ENCODE measurements at regions not wholly inside any gene's neighbourhood (a gene's known extent, or its start where the extent isn't known, plus 50 kb on each side); places are given as distances from the start of the nearest gene placed in this dataset.

DNA sequence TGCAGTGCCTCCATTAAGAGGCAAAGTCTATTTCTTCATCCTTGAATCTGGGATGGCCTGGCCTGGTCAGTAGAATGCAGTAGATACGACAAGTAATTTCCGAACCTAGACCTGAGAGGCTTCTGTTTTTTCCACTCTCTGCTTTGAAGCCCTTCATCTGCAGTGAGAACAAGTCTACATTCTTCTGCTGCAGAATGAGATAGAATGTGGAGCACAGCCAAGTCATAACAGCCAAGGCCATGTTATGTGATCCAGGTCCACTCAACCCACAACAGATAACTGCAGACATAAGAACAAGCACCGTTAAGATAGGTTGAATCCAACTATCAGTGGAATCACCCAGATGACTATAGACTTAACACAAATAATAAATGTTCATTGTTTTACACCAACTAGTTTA, 1297.7 kb downstream of the C4orf33 start:
- H3K36me3 ChIP-seq, result no peaks in the 10 kb centered on the region
- no peaks in the 10 kb centered on the region for H3K9me3 ChIP-seq
- TF ChIP-seq, protein P1, sequence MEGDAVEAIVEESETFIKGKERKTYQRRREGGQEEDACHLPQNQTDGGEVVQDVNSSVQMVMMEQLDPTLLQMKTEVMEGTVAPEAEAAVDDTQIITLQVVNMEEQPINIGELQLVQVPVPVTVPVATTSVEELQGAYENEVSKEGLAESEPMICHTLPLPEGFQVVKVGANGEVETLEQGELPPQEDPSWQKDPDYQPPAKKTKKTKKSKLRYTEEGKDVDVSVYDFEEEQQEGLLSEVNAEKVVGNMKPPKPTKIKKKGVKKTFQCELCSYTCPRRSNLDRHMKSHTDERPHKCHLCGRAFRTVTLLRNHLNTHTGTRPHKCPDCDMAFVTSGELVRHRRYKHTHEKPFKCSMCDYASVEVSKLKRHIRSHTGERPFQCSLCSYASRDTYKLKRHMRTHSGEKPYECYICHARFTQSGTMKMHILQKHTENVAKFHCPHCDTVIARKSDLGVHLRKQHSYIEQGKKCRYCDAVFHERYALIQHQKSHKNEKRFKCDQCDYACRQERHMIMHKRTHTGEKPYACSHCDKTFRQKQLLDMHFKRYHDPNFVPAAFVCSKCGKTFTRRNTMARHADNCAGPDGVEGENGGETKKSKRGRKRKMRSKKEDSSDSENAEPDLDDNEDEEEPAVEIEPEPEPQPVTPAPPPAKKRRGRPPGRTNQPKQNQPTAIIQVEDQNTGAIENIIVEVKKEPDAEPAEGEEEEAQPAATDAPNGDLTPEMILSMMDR (IDR thresholded peaks at IDR 0.05), result no peak
- H3K4me3 ChIP-seq, result no peak overlapping the region
- no peaks in the 10 kb centered on the region for H3K27me3 ChIP-seq (ENCODE audit: low read depth)
- no peaks in the 10 kb centered on the region for H3K4me1 ChIP-seq
- ATAC-seq (no peak), DNase-seq (no peak)
- intact Hi-C loops (cut with DNase I), result no loop called here
- H3K27ac ChIP-seq, result no peak overlapping the region

DNA sequence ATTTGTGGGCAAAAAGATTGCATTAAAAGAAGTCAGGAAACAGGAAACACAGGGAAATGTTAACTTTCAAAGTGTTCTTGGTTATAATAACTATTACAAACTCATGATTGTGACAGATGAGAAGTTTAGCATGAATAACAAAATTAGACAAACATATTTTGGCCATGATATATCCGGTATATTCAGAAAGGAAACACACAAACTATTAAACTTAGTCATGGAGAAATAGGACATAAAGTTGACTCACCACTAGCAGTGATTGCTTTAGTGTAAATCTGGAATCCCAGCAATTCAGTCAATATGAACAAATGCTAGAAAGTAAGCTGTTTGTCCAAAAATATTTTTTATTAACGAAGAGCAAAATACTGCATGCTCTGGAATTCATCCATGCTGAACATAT, 1299.9 kb downstream of the C4orf33 start:
- no peak for ATAC-seq
- TF ChIP-seq, protein P1 (IDR thresholded peaks at IDR 0.05), result no peak
- H3K36me3 ChIP-seq, result no peaks in the 10 kb centered on the region
- DNase-seq, result no peak
- H3K27me3 ChIP-seq (ENCODE audit: low read depth), result no peaks in the 10 kb centered on the region
- intact Hi-C loops (cut with DNase I), result no loop called here
- no peak overlapping the region for H3K4me3 ChIP-seq
- H3K4me1 ChIP-seq, result no peaks in the 10 kb centered on the region
- H3K27ac ChIP-seq, result no peak overlapping the region
- no peaks in the 10 kb centered on the region for H3K9me3 ChIP-seq

DNA sequence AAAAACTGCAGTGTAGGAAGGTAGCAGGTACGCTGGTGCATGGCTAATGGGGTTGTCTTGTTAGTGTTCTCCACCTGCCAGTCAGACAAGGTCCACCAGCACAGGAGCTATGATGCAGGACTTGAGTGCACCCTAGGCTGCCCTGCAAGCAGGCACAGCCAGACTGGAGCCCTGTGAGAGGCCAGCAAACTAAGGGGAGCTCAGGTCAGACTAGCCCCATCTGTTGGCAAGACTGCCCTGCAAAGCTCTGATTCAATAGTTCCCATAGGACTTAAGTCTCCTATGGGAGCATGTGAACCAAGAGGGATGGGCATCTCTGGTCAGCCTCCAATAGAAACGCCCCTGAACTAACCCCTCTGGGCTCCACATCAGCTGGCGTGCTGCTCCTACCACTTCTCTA, 1307.3 kb downstream of the C4orf33 start:
- intact Hi-C loops (cut with DNase I), result no loop called here
- Histone ChIP-seq H3K27me3 (ENCODE audit: low read depth) (no peaks in the 10 kb centered on the region), H3K36me3 (no peaks in the 10 kb centered on the region), H3K27ac (no peak overlapping the region), H3K4me1 (no peaks in the 10 kb centered on the region), H3K9me3 (no peaks in the 10 kb centered on the region), H3K4me3 (no peak overlapping the region)
- no peak for ATAC-seq
- TF ChIP-seq, protein P1 (IDR thresholded peaks at IDR 0.05), result no peak
- no peak for DNase-seq

DNA sequence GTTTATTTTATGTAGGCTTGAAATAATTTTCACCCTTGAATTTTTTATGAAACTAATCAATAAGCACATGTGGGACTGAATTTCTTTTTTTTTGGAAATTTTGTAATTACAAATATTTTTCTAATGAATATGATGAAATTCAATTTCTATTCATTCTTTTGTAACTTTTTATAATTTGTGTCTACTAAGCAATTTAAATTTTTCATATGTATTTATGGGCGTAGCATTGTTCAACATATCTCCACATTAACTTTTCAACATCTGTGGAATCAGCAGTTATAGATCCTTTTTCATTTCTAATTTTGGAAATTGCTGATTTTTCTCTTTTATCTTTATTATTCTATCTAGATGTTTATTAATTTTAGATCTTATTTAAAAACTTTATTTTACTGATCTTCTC, 1320.3 kb downstream of the C4orf33 start:
- intact Hi-C loops (cut with DNase I), result no loop called here
- no peak overlapping the region for H3K4me3 ChIP-seq
- no peaks in the 10 kb centered on the region for H3K4me1 ChIP-seq
- H3K36me3 ChIP-seq, result no peaks in the 10 kb centered on the region
- H3K27ac ChIP-seq, result no peak overlapping the region
- H3K27me3 ChIP-seq (ENCODE audit: low read depth), result no peaks in the 10 kb centered on the region
- no peaks in the 10 kb centered on the region for H3K9me3 ChIP-seq
- TF ChIP-seq, protein P1 (IDR thresholded peaks at IDR 0.05), result no peak
- ATAC-seq (no peak), DNase-seq (no peak)

DNA sequence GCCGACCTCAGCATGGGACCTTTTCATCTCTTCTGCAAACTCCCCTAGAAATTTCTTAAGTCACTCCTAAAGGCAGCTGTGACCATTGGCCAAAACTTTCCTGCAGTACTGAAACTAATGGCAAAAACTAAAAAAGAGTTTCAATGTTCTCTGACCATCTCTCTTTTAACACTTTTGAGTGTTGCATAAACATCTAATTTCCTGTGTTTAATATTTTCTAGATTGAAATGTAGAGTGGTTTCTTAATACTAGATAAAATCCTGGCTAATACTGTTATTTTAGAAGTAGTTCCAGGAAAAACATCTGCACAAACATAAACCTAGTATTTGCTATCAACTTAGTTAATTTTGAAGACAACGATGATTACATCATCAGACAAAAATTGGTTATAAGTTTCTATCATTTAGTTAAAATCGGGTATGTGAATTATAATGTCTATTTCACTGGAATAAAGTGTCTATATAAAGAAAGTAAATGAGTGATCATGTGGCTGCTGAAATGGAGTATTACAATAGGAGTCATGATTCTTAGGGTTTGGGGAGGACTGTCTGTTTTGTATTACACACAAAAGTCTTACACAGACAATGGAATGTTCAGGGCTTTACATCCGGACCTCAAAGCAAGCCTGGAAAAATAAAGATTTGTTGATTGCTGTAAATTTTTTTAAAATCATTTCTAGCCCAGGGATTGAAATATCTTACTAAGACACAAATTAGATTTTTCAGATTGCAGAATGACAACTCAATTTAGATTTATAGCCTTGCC, 1323.4 kb downstream of the C4orf33 start:
- Histone ChIP-seq H3K36me3 (no peaks in the 10 kb centered on the region), H3K9me3 (no peaks in the 10 kb centered on the region), H3K27ac (no peak overlapping the region), H3K27me3 (ENCODE audit: low read depth) (no peaks in the 10 kb centered on the region), H3K4me3 (no peak overlapping the region), H3K4me1 (no peaks in the 10 kb centered on the region)
- TF ChIP-seq, protein P1 (IDR thresholded peaks at IDR 0.05), result no peak
- DNase-seq (no peak), ATAC-seq (no peak)
- intact Hi-C loops (cut with DNase I), result no loop called here

Data from lower lobe of right lung (tissue), 2 donors.